DND-41 (cell line): ENCODE measurements at regions not wholly inside any gene's neighbourhood (a gene's known extent, or its start where the extent isn't known, plus 50 kb on each side); places are given as distances from the start of the nearest gene placed in this dataset.

Experiments
- EZH2 ChIP-seq: IDR thresholded peaks from 3 replicates; pipeline ENCODE4 v1.6.1; 2012; ENCODE audit warnings: borderline replicate concordance, low read depth, mild to moderate bottlenecking, moderate library complexity, low read length, inconsistent platforms; ENCODE audit not compliant: severe bottlenecking
- TF ChIP-seq, protein P1 (sequence below): IDR thresholded peaks from 2 replicates; pipeline ENCODE4 v1.5.1; 2012; ENCODE audit warnings: borderline replicate concordance, low read length, moderate library complexity, mild to moderate bottlenecking; ENCODE audit not compliant: poor library complexity, severe bottlenecking; ENCODE audit errors: extremely low read depth

DNA sequence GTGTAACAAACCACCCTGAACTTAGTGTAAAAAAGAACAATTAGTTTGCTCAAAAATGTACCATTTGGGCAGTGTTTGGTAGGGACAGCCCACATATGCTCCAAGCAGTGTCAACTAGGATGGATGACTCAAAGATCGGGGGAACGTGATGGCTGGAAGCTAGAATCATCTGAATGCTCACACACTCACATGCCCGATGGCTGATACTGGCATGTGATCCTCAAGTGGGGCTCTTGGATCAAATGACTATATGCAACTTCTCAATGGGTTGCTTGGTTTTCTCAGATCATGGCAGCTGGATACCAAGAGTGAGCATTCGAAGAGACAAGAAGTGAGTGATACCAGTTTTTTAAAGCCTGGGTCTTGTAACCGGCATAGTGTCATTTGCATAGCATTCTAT, 335.9 kb upstream of the KCNMB2 start:
- TF ChIP-seq, protein P1, sequence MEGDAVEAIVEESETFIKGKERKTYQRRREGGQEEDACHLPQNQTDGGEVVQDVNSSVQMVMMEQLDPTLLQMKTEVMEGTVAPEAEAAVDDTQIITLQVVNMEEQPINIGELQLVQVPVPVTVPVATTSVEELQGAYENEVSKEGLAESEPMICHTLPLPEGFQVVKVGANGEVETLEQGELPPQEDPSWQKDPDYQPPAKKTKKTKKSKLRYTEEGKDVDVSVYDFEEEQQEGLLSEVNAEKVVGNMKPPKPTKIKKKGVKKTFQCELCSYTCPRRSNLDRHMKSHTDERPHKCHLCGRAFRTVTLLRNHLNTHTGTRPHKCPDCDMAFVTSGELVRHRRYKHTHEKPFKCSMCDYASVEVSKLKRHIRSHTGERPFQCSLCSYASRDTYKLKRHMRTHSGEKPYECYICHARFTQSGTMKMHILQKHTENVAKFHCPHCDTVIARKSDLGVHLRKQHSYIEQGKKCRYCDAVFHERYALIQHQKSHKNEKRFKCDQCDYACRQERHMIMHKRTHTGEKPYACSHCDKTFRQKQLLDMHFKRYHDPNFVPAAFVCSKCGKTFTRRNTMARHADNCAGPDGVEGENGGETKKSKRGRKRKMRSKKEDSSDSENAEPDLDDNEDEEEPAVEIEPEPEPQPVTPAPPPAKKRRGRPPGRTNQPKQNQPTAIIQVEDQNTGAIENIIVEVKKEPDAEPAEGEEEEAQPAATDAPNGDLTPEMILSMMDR = no peak
- no peak for TF ChIP-seq EZH2
